Cardiac muscle cell (in vitro differentiated cells and primary cell): ENCODE measurements at regions not wholly inside any gene's neighbourhood (a gene's known extent, or its start where the extent isn't known, plus 50 kb on each side); places are given as distances from the start of the nearest gene placed in this dataset.

Experiments used
- DNase-seq, 2 donors: peaks; one replicate each; pipeline versions ENCODE4 v3.0.0 to v3.0.0-alpha.2; 2010 to 2017; ENCODE audit warnings: low read depth in 1 of 2, low spot score in 1 of 2
- H3K27ac ChIP-seq: fragments of 200-600 bp; sonication (generic); 2 replicates; pipeline ENCODE4 v1.5.1; 2016
- H3K27me3 ChIP-seq: fragments of 200-600 bp; sonication (generic); 2 replicates; pipeline ENCODE4 v1.6.0; 2016; ENCODE audit warnings: control low read depth
- H3K36me3 ChIP-seq: fragments of 200-600 bp; sonication (generic); 2 replicates; pipeline ENCODE4 v1.5.1; 2016; ENCODE audit warnings: control low read depth
- H3K4me1 ChIP-seq: fragments of 200-600 bp; sonication (generic); 2 replicates; pipeline ENCODE4 v1.8.1; 2017; ENCODE audit warnings: low read depth, mild to moderate bottlenecking, mixed run types
- H3K4me3 ChIP-seq: fragments of 200-600 bp; sonication (generic); 2 replicates; pipeline ENCODE4 v1.5.1; 2016; ENCODE audit warnings: mild to moderate bottlenecking
- H3K9me3 ChIP-seq: fragments of 200-600 bp; sonication (generic); 2 replicates; pipeline ENCODE4 v1.5.1; 2017; ENCODE audit warnings: low read depth, mild to moderate bottlenecking, control low read depth
- CTCF ChIP-seq: IDR thresholded peaks from 2 replicates; pipeline ENCODE4 v1.5.1; 2012; ENCODE audit warnings: low read depth, mild to moderate bottlenecking, low read length

- Histone ChIP-seq H3K27ac (no peak overlapping the region), H3K27me3 (no peaks in the 10 kb centered on the region), H3K36me3 (no peaks in the 10 kb centered on the region), H3K9me3 (no peaks in the 10 kb centered on the region), H3K4me3 (no peak overlapping the region), H3K4me1 (no peaks in the 10 kb centered on the region)
- DNase-seq, result no peak
- TF ChIP-seq CTCF, result no peak
Measured at GRCh38 chr21:25103500-25104207, 503.6 kb downstream of the MRPL39 start.

GRCh38 chr21:25097648-25098047 is 509.6 kb downstream of the MRPL39 start:
- no peak for DNase-seq
- TF ChIP-seq CTCF, result no peak
- no peak overlapping the region for H3K4me3 ChIP-seq
- no peaks in the 10 kb centered on the region for H3K9me3 ChIP-seq
- H3K27ac ChIP-seq, result no peak overlapping the region
- no peaks in the 10 kb centered on the region for H3K27me3 ChIP-seq
- H3K4me1 ChIP-seq, result no peaks in the 10 kb centered on the region
- no peaks in the 10 kb centered on the region for H3K36me3 ChIP-seq

- Histone ChIP-seq H3K4me1 (no peaks in the 10 kb centered on the region), H3K27ac (no peak overlapping the region), H3K36me3 (no peaks in the 10 kb centered on the region), H3K9me3 (no peaks in the 10 kb centered on the region), H3K4me3 (no peak overlapping the region), H3K27me3 (no peaks in the 10 kb centered on the region)
- no peak for DNase-seq
- no peak for TF ChIP-seq CTCF
Measured at GRCh38 chr21:25094695-25095094, 512.6 kb downstream of the MRPL39 start.

- no peak for DNase-seq
- no peaks in the 10 kb centered on the region for H3K27me3 ChIP-seq
- H3K4me3 ChIP-seq, result no peak overlapping the region
- no peak for TF ChIP-seq CTCF
- no peak overlapping the region for H3K27ac ChIP-seq
- no peaks in the 10 kb centered on the region for H3K9me3 ChIP-seq
- no peaks in the 10 kb centered on the region for H3K36me3 ChIP-seq
- no peaks in the 10 kb centered on the region for H3K4me1 ChIP-seq
Measured at GRCh38 chr21:25092441-25093011, 514.8 kb downstream of the MRPL39 start.

GRCh38 chr21:25081096-25081495 is 526.2 kb downstream of the MRPL39 start:
- Histone ChIP-seq H3K4me1 (no peaks in the 10 kb centered on the region), H3K27me3 (no peaks in the 10 kb centered on the region), H3K27ac (no peak overlapping the region), H3K9me3 (no peaks in the 10 kb centered on the region), H3K36me3 (no peaks in the 10 kb centered on the region), H3K4me3 (no peak overlapping the region)
- no peak for DNase-seq
- TF ChIP-seq CTCF, result no peak
